NCI-H460 (cell line): ENCODE measurements at regions not wholly inside any gene's neighbourhood (a gene's known extent, or its start where the extent isn't known, plus 50 kb on each side); places are given as distances from the start of the nearest gene placed in this dataset.
"Not testable (repeated sequence)": the region's sequence is repeated elsewhere in the genome, so short reads cannot be mapped to it uniquely, and the experiment has no call there.

Experiments
- DNase-seq: peaks from one replicate; pipeline ENCODE4 v3.0.0-alpha.2; 2016; ENCODE audit warnings: low read depth; ENCODE audit errors: extremely low read depth

GRCh38 chr6:68239034-68239433 lies 396.0 kb upstream of the ADGRB3 start:
- DNase-seq, result no peak

GRCh38 chr6:68238097-68238601 lies 396.9 kb upstream of the ADGRB3 start:
- no peak for DNase-seq

- DNase-seq, result no peak
These were observed 397.9 kb upstream of the ADGRB3 start for GRCh38 chr6:68237205-68237604.

GRCh38 chr6:68235326-68235784 lies 399.7 kb upstream of the ADGRB3 start:
- DNase-seq, result no peak

GRCh38 chr6:68233623-68234022 lies 401.5 kb upstream of the ADGRB3 start:
- DNase-seq, result no peak

- DNase-seq, result no peak
These were observed 405.5 kb upstream of the ADGRB3 start for GRCh38 chr6:68229566-68229965.

GRCh38 chr6:68226460-68226859 lies 408.6 kb upstream of the ADGRB3 start:
- DNase-seq, result no peak

GRCh38 chr6:68225729-68226128 lies 409.4 kb upstream of the ADGRB3 start:
- DNase-seq, result no peak

- no peak for DNase-seq
These were observed 423.8 kb upstream of the ADGRB3 start for GRCh38 chr6:68211242-68211795.

GRCh38 chr6:68207612-68208011 lies 427.5 kb upstream of the ADGRB3 start:
- DNase-seq, result not testable (repeated sequence)

GRCh38 chr6:68200929-68201328 lies 434.2 kb upstream of the ADGRB3 start:
- DNase-seq, result no peak

GRCh38 chr6:68197356-68197755 lies 437.7 kb upstream of the ADGRB3 start:
- DNase-seq, result no peak

GRCh38 chr6:68196645-68197044 lies 438.4 kb upstream of the ADGRB3 start:
- DNase-seq, result no peak

GRCh38 chr6:68195753-68196152 lies 439.3 kb upstream of the ADGRB3 start:
- DNase-seq, result not testable (repeated sequence)

GRCh38 chr6:68194846-68195478 lies 440.1 kb upstream of the ADGRB3 start:
- DNase-seq, result no peak

GRCh38 chr6:68192988-68193387 lies 442.1 kb upstream of the ADGRB3 start:
- DNase-seq, result no peak

GRCh38 chr6:68189217-68189815 lies 445.8 kb upstream of the ADGRB3 start:
- no peak for DNase-seq

- DNase-seq, result no peak
These were observed 448.2 kb upstream of the ADGRB3 start for GRCh38 chr6:68186870-68187269.

GRCh38 chr6:68182386-68182785 lies 452.7 kb upstream of the ADGRB3 start:
- no peak for DNase-seq

GRCh38 chr6:68181027-68181426 lies 454.1 kb upstream of the ADGRB3 start:
- DNase-seq, result not testable (repeated sequence)

- no peak for DNase-seq
These were observed 461.5 kb upstream of the ADGRB3 start for GRCh38 chr6:68173616-68174015.

- DNase-seq, result no peak
These were observed 465.2 kb upstream of the ADGRB3 start for GRCh38 chr6:68169922-68170321.
